GM12891 (cell line): ENCODE measurements at regions not wholly inside any gene's neighbourhood (a gene's known extent, or its start where the extent isn't known, plus 50 kb on each side); places are given as distances from the start of the nearest gene placed in this dataset.
"Not testable (repeated sequence)": the region's sequence is repeated elsewhere in the genome, so short reads cannot be mapped to it uniquely, and the experiment has no call there.

Experiments used
- PAX5 ChIP-seq: IDR thresholded peaks from 2 replicates; pipeline ENCODE4 v1.6.1; 2011; ENCODE audit warnings: low read length, moderate library complexity, mild to moderate bottlenecking; ENCODE audit not compliant: insufficient read depth, severe bottlenecking
- POLR2A ChIP-seq: IDR thresholded peaks from 2 replicates; pipeline ENCODE4 v1.6.1; 2011; ENCODE audit warnings: low read depth, low read length, control low read depth
- POLR2AphosphoS5 ChIP-seq: IDR thresholded peaks from 2 replicates; pipeline ENCODE4 v1.6.1; 2011; ENCODE audit warnings: low read depth, low read length, control low read depth
- POU2F2 ChIP-seq: IDR thresholded peaks from 2 replicates; pipeline ENCODE4 v1.6.1; 2011; ENCODE audit warnings: low read depth, mild to moderate bottlenecking, control low read depth, low read length, moderate library complexity
- SPI1 ChIP-seq: IDR thresholded peaks from 2 replicates; pipeline ENCODE4 v1.6.1; 2011; ENCODE audit warnings: low read depth, low read length, control low read depth
- TAF1 ChIP-seq: IDR thresholded peaks from 2 replicates; pipeline ENCODE4 v1.6.1; 2011; ENCODE audit warnings: low read depth, low read length, control low read depth

DNA sequence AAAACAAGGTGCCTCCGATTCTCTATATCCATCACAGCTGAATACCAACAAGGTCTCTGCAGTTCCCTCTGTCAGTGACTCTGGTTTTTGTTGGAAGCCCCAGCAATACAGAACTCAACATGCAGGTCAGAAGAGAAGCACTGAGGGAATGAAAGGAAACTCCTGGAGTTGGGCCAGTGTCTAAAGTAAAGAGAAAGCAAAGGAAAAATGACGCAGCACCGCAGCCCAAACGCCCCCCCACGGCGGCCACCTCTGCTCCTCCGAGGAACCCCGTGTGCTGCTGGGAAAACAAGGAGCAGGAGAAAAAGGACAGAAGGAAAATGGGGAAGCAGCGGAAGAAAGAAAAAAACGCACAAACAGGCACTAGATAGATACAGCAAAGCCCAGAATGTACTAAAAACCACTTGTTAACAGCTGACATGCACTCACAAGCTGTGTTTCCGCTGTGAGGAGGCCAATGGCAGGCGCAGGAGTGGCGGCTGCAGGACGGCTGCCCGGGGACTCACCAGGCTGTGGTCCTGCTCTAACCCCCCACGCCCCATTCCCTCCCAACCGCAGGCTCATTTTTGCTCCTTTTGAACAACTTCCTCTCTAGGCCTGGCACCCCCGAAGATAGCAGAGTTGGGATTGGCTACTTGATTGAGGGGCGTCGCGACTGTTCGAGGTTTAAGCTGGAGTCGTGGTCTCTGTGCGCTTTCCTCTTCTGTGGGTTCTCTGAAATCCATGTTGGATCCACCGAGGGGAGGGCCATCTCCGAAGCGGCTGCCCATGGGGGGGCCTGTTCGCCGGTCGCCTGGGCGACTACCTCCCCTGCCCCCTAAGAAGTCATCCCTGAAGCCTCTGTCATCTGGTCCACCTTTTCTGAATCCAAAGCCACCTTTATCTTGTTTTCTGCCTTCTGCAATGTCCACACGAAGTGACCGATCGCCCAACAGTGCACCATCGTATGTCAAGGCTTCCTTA lies 204.8 kb downstream of the HIBADH start:
- TF ChIP-seq TAF1, POLR2A, POLR2AphosphoS5, SPI1, POU2F2, PAX5: not testable (repeated sequence)
